ENCODE measurements at regions not wholly inside any gene's neighbourhood (a gene's known extent, or its start where the extent isn't known, plus 50 kb on each side); places are given as distances from the start of the nearest gene placed in this dataset.
A peak's percentile ranks its signal among the peaks of the same experiment; 100 is the strongest.

DNA sequence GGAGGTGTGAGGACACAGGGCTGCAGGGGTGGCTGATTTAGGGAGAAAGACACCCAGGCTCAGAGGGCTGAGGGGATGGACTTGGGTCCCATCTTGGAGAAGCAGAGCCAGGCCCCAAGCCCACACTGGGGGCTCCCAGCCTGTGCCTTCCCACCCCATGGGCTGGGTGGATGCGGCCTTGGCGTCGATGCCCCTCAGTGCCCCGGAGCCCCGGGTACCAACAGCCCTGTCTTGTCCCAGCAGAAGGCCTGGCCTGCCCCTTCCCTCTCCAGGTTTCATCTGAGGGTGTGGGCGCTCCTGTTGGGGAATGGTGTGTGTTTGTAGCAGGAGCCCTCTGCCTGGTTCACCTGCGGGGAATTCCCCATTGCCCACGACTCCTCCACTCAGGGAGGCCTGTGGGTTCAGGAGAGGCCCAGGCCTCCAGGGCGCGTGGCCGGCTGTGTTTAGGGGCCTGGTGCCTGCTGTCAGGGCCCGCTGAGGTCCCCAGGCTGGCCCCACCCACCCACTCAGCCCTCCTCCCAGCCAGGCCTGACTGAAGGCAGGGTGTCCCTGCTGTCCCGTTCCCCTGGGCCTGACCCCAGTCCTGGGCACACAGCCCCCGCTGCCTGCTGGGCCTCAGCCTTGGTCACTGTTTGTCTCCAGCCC, 51.1 kb upstream of the BEGAIN start:
- in situ Hi-C loops (cut with HindIII; ENCODE audit: low pct_unique_long_range_greater_than_20kb, low sequenced_read_pairs), result no loop called here
- no peak for TF ChIP-seq JUND (IDR thresholded peaks at IDR 0.05; ENCODE audit: low read depth)
- no peak for DNase-seq (ENCODE audit: low read depth in 1 of 2, low spot score in 1 of 2)

DNA sequence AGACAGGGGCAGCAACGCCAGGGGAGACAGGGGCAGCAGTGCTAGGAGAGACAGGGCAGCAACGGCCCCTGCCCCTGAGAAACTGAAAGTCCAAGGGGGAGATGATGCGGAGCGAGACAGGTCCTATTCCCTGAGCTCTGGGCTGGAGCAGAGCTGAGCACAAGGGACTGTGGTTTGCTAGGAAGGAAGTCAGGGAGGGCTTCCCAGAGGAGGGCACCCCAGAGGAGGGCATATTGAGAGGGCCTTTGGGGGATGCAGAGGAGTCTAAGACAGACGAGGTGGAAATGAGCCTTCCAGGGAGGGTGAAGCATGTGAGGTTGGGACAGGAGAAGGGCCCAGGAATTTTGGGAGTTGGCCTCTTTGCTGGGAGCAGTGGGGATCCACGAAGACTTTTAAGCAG, 52.1 kb upstream of the BEGAIN start:
- in situ Hi-C loops (cut with HindIII; ENCODE audit: low pct_unique_long_range_greater_than_20kb, low sequenced_read_pairs), result no loop called here
- TF ChIP-seq JUND (IDR thresholded peaks at IDR 0.05; ENCODE audit: low read depth), result no peak
- DNase-seq (ENCODE audit: low read depth in 1 of 2, low spot score in 1 of 2), result no peak

DNA sequence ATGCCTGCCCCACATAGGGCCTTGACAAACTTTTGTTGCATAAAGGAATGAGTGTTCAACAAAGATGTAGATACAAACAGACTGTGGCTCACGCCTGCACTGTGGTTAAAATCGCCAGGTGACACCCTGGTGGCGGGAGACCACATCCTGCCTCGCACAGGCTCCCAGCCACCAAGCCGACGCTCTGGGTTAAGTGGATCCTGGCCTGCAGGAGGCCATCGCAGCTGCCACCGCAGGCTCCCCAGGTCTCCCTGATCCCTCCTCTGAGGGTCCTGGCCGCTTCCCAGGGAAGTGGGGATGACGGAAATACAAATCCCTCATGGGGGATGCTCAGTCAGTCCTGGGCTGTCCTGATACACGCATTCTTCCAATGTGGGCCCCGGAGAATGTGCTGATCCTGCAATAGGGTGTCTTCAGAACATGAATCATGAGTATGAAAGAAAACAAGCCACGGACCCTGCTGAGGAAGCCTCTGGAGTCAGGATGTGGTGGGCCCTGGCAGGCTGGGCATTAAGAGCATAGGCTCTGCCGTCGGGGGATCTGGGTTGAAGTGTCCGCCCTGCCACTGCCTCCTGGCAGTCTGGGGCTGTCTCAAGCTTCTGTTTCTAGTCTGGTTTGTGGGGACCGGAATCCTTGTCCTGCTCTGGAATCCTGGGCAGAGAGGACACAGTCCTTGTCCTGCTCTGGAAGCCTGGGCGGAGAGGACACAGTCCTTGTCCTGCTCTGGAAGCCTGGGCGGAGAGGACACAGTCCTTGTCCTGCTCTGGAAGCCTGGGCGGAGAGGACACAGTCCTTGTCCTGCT, 53.5 kb upstream of the BEGAIN start:
- in situ Hi-C loops (cut with HindIII; ENCODE audit: low pct_unique_long_range_greater_than_20kb, low sequenced_read_pairs), result no loop called here
- TF ChIP-seq JUND (IDR thresholded peaks at IDR 0.05; ENCODE audit: low read depth), result no peak
- DNase-seq (ENCODE audit: low read depth in 1 of 2, low spot score in 1 of 2), result no peak

DNA sequence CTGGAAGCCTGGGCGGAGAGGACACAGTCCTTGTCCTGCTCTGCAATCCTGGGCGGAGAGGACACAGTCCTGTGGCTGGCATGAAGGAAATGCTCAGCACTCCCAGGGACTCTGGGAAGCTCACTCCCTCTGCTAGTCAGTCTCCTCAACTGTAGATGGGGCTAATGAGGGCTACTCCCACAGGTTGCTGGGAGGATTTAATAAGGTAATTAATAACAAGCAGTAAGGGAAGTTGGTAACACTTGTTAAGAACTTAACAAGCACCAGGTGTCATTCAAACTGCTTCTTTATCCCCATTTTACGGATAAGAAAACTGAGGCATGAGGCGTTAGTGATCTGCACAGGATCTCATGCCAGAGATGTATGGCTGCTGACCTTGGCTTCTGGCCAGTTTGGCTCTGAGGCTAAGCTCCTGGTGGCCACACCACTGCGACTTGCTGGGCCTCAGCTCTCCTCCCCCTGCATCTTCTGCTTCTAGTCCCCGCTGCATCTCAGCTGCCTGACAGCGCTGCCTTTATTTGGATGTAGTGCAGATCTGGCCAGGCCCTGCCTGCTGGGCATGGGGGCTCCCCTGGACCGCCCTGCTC, 54.1 kb upstream of the BEGAIN start:
- in situ Hi-C loops (cut with HindIII; ENCODE audit: low pct_unique_long_range_greater_than_20kb, low sequenced_read_pairs), result no loop called here
- no peak for TF ChIP-seq JUND (IDR thresholded peaks at IDR 0.05; ENCODE audit: low read depth)
- no peak for DNase-seq (ENCODE audit: low read depth in 1 of 2, low spot score in 1 of 2)

DNA sequence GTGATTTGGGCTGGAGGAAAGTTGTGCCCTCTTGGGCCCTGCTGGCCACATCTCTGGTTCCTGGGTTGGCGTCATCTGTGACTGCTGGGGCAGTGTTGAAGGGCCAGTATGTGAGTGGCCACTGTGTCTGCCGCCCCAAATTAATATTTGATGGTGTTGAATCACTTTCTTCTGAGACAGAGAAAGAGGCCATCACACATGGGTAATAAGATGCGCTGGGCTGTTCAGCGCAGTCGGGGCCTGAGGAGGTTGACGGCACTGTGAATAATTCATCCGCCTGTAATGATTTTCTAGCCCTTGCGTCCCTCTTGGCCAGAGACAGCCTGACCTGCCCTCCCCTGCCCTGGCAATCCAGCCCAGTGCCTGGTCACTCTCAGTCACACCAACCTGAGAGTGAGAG, 56.2 kb upstream of the BEGAIN start:
- no peak for TF ChIP-seq JUND (IDR thresholded peaks at IDR 0.05; ENCODE audit: low read depth)
- DNase-seq (ENCODE audit: low read depth in 1 of 2, low spot score in 1 of 2), result no peak
- in situ Hi-C loops (cut with HindIII; ENCODE audit: low pct_unique_long_range_greater_than_20kb, low sequenced_read_pairs), result no loop called here

DNA sequence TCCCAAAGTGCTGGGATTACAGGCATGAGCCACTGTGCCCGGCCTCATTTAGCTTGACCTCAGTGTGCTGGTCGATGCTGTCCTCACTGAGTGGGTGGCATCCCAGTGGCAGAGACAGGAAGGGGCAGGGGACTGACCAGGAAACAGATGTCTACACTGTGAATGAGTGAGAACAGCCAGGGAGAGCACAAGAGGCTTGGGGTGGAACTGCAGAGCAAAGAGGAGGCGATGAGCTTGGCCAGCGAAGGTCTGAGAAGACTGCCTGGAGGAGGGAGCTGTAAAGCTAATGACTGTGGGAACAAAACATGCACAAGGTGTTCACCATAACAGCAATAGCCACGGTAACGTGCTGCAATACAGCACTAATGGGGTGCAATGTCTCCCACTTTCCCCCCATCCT, 57.2 kb upstream of the BEGAIN start:
- in situ Hi-C loops (cut with HindIII; ENCODE audit: low pct_unique_long_range_greater_than_20kb, low sequenced_read_pairs), result no loop called here
- no peak for TF ChIP-seq JUND (IDR thresholded peaks at IDR 0.05; ENCODE audit: low read depth)
- DNase-seq (ENCODE audit: low read depth in 1 of 2, low spot score in 1 of 2), result no peak

DNA sequence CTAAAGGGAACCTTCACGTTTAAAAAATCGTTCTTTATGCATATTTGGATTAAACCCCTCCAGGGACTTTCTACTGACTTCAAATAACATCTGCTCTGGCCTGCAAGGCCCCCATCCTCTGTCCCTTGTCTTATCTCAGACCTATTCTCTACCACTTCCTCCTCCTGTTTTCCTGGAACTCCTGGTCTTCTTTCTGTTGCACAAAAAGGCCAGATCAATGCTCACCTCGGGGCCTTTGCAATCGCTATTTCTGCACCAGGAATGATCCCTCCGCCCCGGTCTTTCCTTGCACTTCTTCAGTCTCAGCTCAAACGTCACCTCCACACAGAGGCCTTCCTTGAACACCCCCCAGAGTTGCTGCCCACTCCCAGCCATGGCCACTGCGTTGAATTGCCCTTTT, 57.6 kb upstream of the BEGAIN start:
- no peak for TF ChIP-seq JUND (IDR thresholded peaks at IDR 0.05; ENCODE audit: low read depth)
- no peak for DNase-seq (ENCODE audit: low read depth in 1 of 2, low spot score in 1 of 2)
- in situ Hi-C loops (cut with HindIII; ENCODE audit: low pct_unique_long_range_greater_than_20kb, low sequenced_read_pairs), result no loop called here

DNA sequence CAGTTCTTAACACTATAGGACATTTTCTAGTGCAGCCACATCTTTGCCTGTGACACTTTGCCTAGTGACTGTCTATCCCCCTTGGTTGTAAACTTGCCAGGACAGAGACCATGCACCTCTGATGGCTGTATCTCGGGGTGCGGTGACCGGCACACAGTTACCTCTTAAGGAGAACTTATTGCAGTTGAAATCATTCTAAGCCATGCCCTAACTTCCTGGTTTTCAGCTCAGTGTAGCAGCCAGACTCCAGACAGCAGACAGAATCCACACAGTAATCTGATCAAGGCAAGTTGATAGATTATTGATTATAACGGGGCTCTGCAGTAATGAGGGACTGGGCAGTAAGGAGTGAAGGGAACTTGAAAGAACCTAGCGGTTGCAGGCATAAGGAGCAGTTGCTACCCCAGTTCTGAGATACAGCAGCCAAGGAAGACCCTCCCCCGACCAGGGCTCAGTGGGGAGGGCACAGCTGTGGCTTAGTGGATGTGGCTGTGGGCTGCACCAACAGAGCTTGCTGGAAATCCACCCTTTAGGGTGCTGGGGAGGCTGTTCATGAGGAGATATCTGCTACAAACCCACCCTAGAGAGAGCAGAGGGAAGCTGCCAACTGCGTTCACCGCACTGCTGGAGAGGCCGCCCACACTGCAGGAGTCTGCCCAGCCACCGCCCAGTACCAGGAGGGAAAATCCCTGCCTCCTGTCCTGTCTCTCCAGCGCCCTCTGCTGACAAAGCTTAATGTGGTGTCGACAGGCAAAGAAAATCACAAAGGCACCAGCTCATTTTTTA, 58.2 kb upstream of the BEGAIN start:
- in situ Hi-C loops (cut with HindIII; ENCODE audit: low pct_unique_long_range_greater_than_20kb, low sequenced_read_pairs), result no loop called here
- no peak for TF ChIP-seq JUND (IDR thresholded peaks at IDR 0.05; ENCODE audit: low read depth)
- DNase-seq (ENCODE audit: low read depth in 1 of 2, low spot score in 1 of 2), result peak; percentile 90 to 92

DNA sequence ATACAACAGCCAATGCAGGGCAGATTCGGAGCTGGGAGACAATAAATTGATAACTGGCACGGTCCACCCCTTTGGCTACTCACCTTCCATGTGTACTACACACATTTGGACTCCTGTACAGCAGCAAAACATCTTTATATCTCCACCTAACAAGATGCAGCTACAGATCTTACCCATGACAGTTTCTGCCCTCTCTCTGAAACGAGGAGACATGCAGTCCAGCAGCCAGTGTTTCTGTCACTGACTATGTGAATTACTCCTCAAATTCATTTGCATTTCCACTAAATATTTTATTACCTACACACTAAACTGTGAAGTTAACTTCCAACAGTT, 58.7 kb upstream of the BEGAIN start:
- in situ Hi-C loops (cut with HindIII; ENCODE audit: low pct_unique_long_range_greater_than_20kb, low sequenced_read_pairs), result no loop called here
- no peak for TF ChIP-seq JUND (IDR thresholded peaks at IDR 0.05; ENCODE audit: low read depth)
- DNase-seq (ENCODE audit: low read depth in 1 of 2, low spot score in 1 of 2), result no peak

DNA sequence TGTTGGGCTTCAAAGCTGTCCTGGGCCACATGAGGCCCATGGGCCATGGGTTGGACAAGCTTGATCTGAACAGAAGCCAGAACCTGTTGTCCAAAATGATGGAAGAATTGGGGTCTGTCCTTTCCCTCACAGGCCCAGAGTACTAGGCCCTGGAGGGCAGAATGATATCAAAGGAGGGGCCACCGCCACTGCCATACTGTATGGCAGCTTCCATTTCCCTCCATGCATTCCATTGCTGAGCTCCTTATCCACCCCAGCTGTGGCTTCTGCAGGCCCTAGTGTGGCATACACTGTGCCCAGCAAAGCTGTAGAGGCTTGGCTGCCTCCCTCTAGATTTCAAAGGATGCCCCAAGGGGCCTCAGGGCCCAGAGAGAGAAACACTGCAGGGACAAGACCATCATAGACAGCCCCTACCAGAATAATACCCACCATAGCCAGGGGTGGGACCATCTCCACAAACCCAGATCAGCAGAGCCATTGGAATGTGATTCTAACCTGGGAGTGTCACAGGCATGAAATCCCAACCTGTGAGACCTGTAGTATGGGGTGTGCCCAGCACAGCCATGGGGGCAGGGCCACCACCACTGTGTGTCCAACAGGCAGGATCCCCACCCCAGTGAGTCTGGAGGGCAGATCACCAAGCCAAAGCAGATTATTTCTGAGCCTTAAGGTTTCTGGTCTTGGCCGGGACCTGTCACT, 61.4 kb upstream of the BEGAIN start:
- no peak for TF ChIP-seq JUND (IDR thresholded peaks at IDR 0.05; ENCODE audit: low read depth)
- no peak for DNase-seq (ENCODE audit: low read depth in 1 of 2, low spot score in 1 of 2)
- in situ Hi-C loops (cut with HindIII; ENCODE audit: low pct_unique_long_range_greater_than_20kb, low sequenced_read_pairs), result no loop called here

DNA sequence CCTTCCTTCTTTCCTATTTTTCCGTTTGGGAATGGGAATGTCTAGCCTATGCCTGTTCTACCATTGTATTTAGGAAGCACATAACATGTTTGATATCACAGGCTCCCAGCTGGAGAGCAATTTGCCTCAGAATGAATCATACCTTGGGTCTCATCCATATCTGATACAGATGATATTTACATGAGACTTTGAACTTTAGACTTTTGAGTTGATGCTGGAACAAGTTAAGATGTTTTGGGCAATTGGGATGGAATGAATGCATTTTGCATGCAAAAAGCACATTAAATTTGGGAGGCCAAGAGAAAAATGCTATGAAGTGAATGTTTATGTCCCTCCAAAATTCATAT, 61.9 kb upstream of the BEGAIN start:
- no peak for TF ChIP-seq JUND (IDR thresholded peaks at IDR 0.05; ENCODE audit: low read depth)
- in situ Hi-C loops (cut with HindIII; ENCODE audit: low pct_unique_long_range_greater_than_20kb, low sequenced_read_pairs), result no loop called here
- DNase-seq (ENCODE audit: low read depth in 1 of 2, low spot score in 1 of 2), result no peak

DNA sequence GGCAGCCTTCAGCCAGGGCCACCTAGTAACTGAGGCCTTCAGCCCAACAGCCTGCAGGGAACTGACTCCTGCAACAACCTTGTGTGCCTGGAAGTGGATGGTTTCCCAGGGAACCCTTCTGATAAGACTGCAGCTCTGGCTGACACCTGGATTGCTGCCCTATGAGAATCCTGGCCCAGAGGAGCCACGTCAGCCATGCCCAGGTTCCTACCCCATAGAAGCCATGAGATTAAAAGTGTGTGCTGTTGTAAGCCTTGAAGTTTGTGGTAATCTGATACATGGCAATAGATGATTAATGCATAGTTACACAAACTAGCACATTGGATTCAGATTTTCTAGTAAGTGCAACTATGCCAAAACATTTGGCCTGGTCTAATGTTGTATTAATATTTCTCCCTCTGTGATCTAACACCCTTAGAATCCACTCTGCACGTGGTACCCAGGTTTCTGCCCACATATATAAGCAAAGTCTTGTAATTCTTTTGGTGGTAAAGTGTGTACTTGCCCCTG, 64.8 kb upstream of the BEGAIN start:
- TF ChIP-seq JUND (IDR thresholded peaks at IDR 0.05; ENCODE audit: low read depth), result no peak
- no peak for DNase-seq (ENCODE audit: low read depth in 1 of 2, low spot score in 1 of 2)
- in situ Hi-C loops (cut with HindIII; ENCODE audit: low pct_unique_long_range_greater_than_20kb, low sequenced_read_pairs), result no loop called here
